HCT116 (cell line): ENCODE measurements at regions not wholly inside any gene's neighbourhood (a gene's known extent, or its start where the extent isn't known, plus 50 kb on each side); places are given as distances from the start of the nearest gene placed in this dataset.

Experiments
- ATAC-seq: fragments of 200-7000 bp; cut with Tn5 transposase; 2 replicates; pipeline ENCODE4 v1.9.1; 2020; ENCODE audit warnings: mild to moderate bottlenecking, moderate library complexity
- BruUV-seq: library from RNA; stranded (reverse); fragments of 400-500 nt; replicated peaks from 2 replicates; lab custom pipeline; 2021; lab: Mats Ljungman, UMichigan
- CTCF ChIA-PET: fragments of 300-600 bp; sonication (Branson Sonifier 250); formaldehyde crosslinking; loops from one replicate; lab custom pipeline; 2021; ENCODE audit warnings: antibody characterized with exemption; lab: Charles Lee
- POLR2A ChIA-PET: fragments of 300-600, 350-600 bp; sonication (Branson Sonifier 250); formaldehyde crosslinking; loops from one replicate; lab custom pipeline; 2021; ENCODE audit warnings: antibody characterized with exemption; lab: Charles Lee
- RAD21 ChIA-PET, 2 experiments: fragments of 300-600 bp; sonication (Branson Sonifier 250); formaldehyde crosslinking; loops; one replicate each; lab custom pipeline; 2023; ENCODE audit warnings: low total read pairs in 2 of 2; ENCODE audit not compliant: uncharacterized antibody in 2 of 2, unreplicated experiment in 2 of 2, low non-redundant PET in 1 of 2; lab: Charles Lee
- DNase-seq: peaks from one replicate; pipeline ENCODE4 v3.0.0-alpha.2; 2010; ENCODE audit warnings: low read depth, low spot score
- H2AFZ ChIP-seq: fragments of 200-600 bp; shearing (Covaris generic), sonication (generic); 2 replicates; pipeline ENCODE4 v1.6.1; 2017; ENCODE audit warnings: low read depth, mixed run types, mixed read lengths, antibody characterized with exemption, low read length; ENCODE audit not compliant: poor library complexity, severe bottlenecking
- H3K27ac ChIP-seq: 2 replicates; pipeline ENCODE4 v1.5.1; 2012; ENCODE audit warnings: low read depth, low read length
- H3K27me3 ChIP-seq: fragments of 200-600 bp; sonication (generic); 2 replicates; pipeline ENCODE4 v1.6.1; 2016; ENCODE audit warnings: mixed run types, low read length, mixed read lengths; ENCODE audit not compliant: insufficient read depth
- H3K36me3 ChIP-seq, 2 experiments: fragments of 200-500 bp in 1 of 2; fragments of 200-600 bp in 1 of 2; sonication (Bioruptor generic) in 1 of 2; sonication (generic) in 1 of 2; 2 replicates each; pipeline versions ENCODE4 v1.5.1 to v1.6.1; 2014 to 2016; ENCODE audit warnings: low read length in 2 of 2, inconsistent platforms in 1 of 2, mixed read lengths in 1 of 2, mixed run types in 1 of 2; ENCODE audit not compliant: insufficient read depth in 2 of 2, control insufficient read depth in 1 of 2
- H3K4me1 ChIP-seq, 2 experiments: fragments of 200-600 bp in 1 of 2; sonication (generic) in 1 of 2; 2 replicates each; pipeline versions ENCODE4 v1.5.1 to v1.6.1; 2012 to 2017; ENCODE audit warnings: low read length in 2 of 2, inconsistent platforms in 1 of 2, mild to moderate bottlenecking in 1 of 2, mixed read lengths in 1 of 2, mixed run types in 1 of 2, moderate library complexity in 1 of 2; ENCODE audit not compliant: insufficient read depth in 2 of 2, control insufficient read depth in 1 of 2
- H3K4me2 ChIP-seq: fragments of 200-600 bp; sonication (generic); 2 replicates; pipeline ENCODE4 v1.6.1; 2017; ENCODE audit warnings: mixed run types, low read length, mixed read lengths
- H3K4me3 ChIP-seq, 2 experiments: fragments of 200-600 bp in 1 of 2; sonication (generic) in 1 of 2; replicated peaks in 1 of 2; 2 replicates each; pipeline ENCODE4 v1.5.1; 2011 to 2016; ENCODE audit warnings: low read length in 2 of 2, control low read depth in 1 of 2, low read depth in 1 of 2, mild to moderate bottlenecking in 1 of 2, mixed read lengths in 1 of 2, mixed run types in 1 of 2
- H3K79me2 ChIP-seq: fragments of 200-600 bp; sonication (generic); 2 replicates; pipeline ENCODE4 v1.6.1; 2017; ENCODE audit warnings: mild to moderate bottlenecking, mixed run types, low read length, moderate library complexity, mixed read lengths; ENCODE audit not compliant: insufficient read depth
- H3K9ac ChIP-seq: fragments of 200-600 bp; sonication (generic); 2 replicates; pipeline ENCODE4 v1.6.1; 2016; ENCODE audit warnings: low read length, mixed read lengths
- H3K9me2 ChIP-seq: fragments of 200-600 bp; sonication (generic), shearing (Covaris generic); 2 replicates; pipeline ENCODE4 v1.6.1; 2017; ENCODE audit warnings: mixed run types, mild to moderate bottlenecking, moderate library complexity; ENCODE audit not compliant: insufficient read depth
- H3K9me3 ChIP-seq, 2 experiments: fragments of 200-500 bp in 1 of 2; fragments of 200-600 bp in 1 of 2; sonication (Bioruptor generic) in 1 of 2; sonication (generic) in 1 of 2; 2 replicates each; pipeline ENCODE4 v1.6.1; 2014 to 2017; ENCODE audit warnings: low read length in 2 of 2, mixed read lengths in 2 of 2, inconsistent platforms in 1 of 2, low read depth in 1 of 2, mild to moderate bottlenecking in 1 of 2, mixed run types in 1 of 2, moderate library complexity in 1 of 2; ENCODE audit not compliant: control insufficient read depth in 1 of 2, insufficient read depth in 1 of 2
- H4K20me1 ChIP-seq: fragments of 200-600 bp; sonication (generic), shearing (Covaris generic); 2 replicates; pipeline ENCODE4 v1.6.1; 2017; ENCODE audit warnings: mixed run types, mild to moderate bottlenecking, moderate library complexity; ENCODE audit not compliant: insufficient read depth
- ELF1 ChIP-seq: IDR thresholded peaks from 2 replicates; pipeline ENCODE4 v1.6.1; 2012; ENCODE audit warnings: low read depth, borderline replicate concordance
- EZH2phosphoT487 ChIP-seq: fragments of 200-600 bp; IDR thresholded peaks from 2 replicates; pipeline ENCODE4 v1.6.1; 2018; ENCODE audit warnings: antibody characterized with exemption, borderline replicate concordance
- FOSL1 ChIP-seq: IDR thresholded peaks from 2 replicates; pipeline ENCODE4 v1.6.1; 2012; ENCODE audit warnings: low read depth
- SRF ChIP-seq: IDR thresholded peaks from 2 replicates; pipeline ENCODE4 v1.6.1; 2012; ENCODE audit warnings: low read depth
- TCF7L2 ChIP-seq: IDR thresholded peaks from 2 replicates; pipeline ENCODE4 v1.7.0; 2011; ENCODE audit warnings: borderline replicate concordance, inconsistent platforms; ENCODE audit not compliant: insufficient read depth, insufficient read length; ENCODE audit errors: extremely low read depth
- intact Hi-C: fragments of 100-400 bp; cut with micrococcal nuclease; formaldehyde crosslinking; loops from 2 replicates; pipeline ENCODE4 v1.10.0; 2022
- TF ChIP-seq, protein P1 (sequence below): IDR thresholded peaks from 2 replicates; pipeline ENCODE4 v1.6.1; 2012

DNA sequence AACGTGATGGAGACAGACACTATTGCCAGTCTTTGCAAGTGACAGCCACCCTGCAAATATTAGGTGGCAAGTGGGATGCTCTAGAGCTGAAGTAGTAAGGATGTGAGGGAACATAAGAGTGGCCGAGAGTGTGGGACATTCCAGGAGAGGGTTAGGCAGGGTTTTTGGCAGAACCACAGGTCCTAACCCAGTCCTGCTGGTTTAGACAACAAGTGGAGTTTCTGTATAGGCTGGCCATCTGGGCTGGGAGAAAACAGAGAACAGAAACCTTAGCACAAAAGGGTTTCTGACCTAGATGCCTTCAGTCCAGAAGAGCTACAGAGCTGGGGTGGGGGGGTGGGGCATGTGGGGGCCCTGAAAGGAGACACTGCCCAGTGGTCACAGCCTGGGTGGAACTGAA is 107.4 kb downstream of the TMEM174 start:
- ChIA-PET CTCF (no interaction called here), POLR2A (no interaction called here), RAD21 (no interaction called here)
- H3K27me3 ChIP-seq = no peaks in the 10 kb centered on the region
- no peaks in the 10 kb centered on the region for H4K20me1 ChIP-seq
- intact Hi-C loops = no loop called here
- H3K27ac ChIP-seq = no peak overlapping the region
- H3K9me2 ChIP-seq = no peaks in the 10 kb centered on the region
- H3K4me1 ChIP-seq = peaks cover 14 to 15% of the 10 kb centered on the region in 2 experiments
- H3K4me2 ChIP-seq = no peak overlapping the region
- H3K36me3 ChIP-seq = no peaks in the 10 kb centered on the region
- H3K4me3 ChIP-seq = no peak overlapping the region
- DNase-seq (no peak), ATAC-seq (no peak)
- no peaks in the 10 kb centered on the region for H3K79me2 ChIP-seq
- no TSS peak for BruUV-seq
- no peak overlapping the region for H2AFZ ChIP-seq
- TF ChIP-seq FOSL1 = no peak
- no peak for TF ChIP-seq EZH2phosphoT487
- no peak for TF ChIP-seq ELF1
- TF ChIP-seq, protein P1, sequence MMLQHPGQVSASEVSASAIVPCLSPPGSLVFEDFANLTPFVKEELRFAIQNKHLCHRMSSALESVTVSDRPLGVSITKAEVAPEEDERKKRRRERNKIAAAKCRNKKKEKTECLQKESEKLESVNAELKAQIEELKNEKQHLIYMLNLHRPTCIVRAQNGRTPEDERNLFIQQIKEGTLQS = no peak
- no peak for TF ChIP-seq SRF
- TF ChIP-seq, all 23 proteins: peak for 0
- Histone ChIP-seq H3K9me3 (no peaks in the 10 kb centered on the region), H3K9ac (no peak overlapping the region)

DNA sequence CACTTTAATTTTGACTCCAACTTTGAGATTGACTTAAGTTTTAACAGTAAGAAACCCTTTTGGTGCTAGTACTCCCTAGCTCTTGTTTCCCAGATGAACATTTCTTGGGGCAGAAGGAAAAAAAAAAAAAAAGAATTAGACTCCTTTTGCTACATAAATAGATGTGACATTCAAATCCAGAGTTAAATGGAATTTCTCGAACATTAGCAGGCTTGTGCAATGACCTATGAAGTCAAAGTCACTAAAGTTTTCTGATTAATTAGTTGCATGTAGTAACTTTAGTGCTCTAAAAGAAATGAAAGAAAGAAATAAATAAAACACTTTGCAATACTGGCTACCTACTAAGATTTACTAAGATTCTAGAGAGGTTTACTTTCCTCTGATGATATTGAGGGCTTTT is 106.8 kb downstream of the TMEM174 start:
- H3K79me2 ChIP-seq = no peaks in the 10 kb centered on the region
- no TSS peak for BruUV-seq
- H3K4me2 ChIP-seq = no peak overlapping the region
- no peaks in the 10 kb centered on the region for H4K20me1 ChIP-seq
- H3K4me1 ChIP-seq = peaks cover 14 to 15% of the 10 kb centered on the region in 2 experiments
- ChIA-PET POLR2A (no interaction called here), CTCF (no interaction called here), RAD21 (no interaction called here)
- no peak for ATAC-seq
- DNase-seq = no peak
- no peak overlapping the region for H3K27ac ChIP-seq
- H3K4me3 ChIP-seq = no peak overlapping the region
- intact Hi-C loops = no loop called here
- H3K9ac ChIP-seq = no peak overlapping the region
- no peaks in the 10 kb centered on the region for H3K9me3 ChIP-seq
- H3K27me3 ChIP-seq = no peaks in the 10 kb centered on the region
- H2AFZ ChIP-seq = no peak overlapping the region
- no peaks in the 10 kb centered on the region for H3K9me2 ChIP-seq
- no peaks in the 10 kb centered on the region for H3K36me3 ChIP-seq
- TF ChIP-seq TCF7L2 = no peak
- TF ChIP-seq, all 23 proteins: peak for 0
